H1 (cell line): ENCODE measurements at regions not wholly inside any gene's neighbourhood (a gene's known extent, or its start where the extent isn't known, plus 50 kb on each side); places are given as distances from the start of the nearest gene placed in this dataset.

Experiments
- FOSL1 ChIP-seq: IDR thresholded peaks from 2 replicates; pipeline ENCODE4 v1.6.1; 2011; ENCODE audit warnings: mild to moderate bottlenecking, low read depth, low read length, moderate library complexity; ENCODE audit not compliant: insufficient read depth
- HDAC6 ChIP-seq: IDR thresholded peaks from one replicate; pipeline ENCODE4 v1.7.1; 2012; ENCODE audit warnings: low read depth, mild to moderate bottlenecking, inconsistent platforms, low read length, moderate library complexity
- JUN ChIP-seq: IDR thresholded peaks from 2 replicates; pipeline ENCODE4 v1.6.1; 2011; ENCODE audit warnings: low read depth, mild to moderate bottlenecking, improper control_type of control experiment, low read length
- SAP30 ChIP-seq: fragments of 300-600 bp; sonication (generic); IDR thresholded peaks from 2 replicates; pipeline ENCODE4 v1.7.1; 2012; ENCODE audit warnings: low read length, moderate library complexity, mild to moderate bottlenecking, inconsistent platforms; ENCODE audit not compliant: insufficient read depth, insufficient replicate concordance

DNA sequence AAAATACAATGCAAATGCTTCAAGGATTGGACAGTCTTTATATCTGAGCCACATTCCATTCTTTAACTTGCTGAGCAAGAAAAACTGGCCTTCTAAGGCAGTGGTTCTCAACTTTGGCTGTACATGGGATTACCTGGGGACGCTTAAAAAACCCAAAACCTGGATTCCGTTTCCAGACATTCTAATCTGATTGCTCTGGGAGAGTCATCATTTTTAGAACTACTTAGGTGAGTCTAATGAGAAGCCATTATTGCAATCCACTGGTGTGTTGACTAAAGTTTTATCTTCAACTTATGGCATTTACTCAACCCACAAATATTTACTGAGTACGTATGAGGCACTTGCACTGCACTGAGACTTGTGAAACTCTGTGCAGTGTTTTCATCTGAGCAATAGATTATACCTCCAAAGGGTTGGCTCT is 195.7 kb upstream of the ATP11B start (continued):
- TF ChIP-seq SAP30, result no peak
- no peak for TF ChIP-seq FOSL1
- no peak for TF ChIP-seq JUN
- no peak for TF ChIP-seq HDAC6
